Fibroblast of mammary gland (primary cell): ENCODE measurements at regions not wholly inside any gene's neighbourhood (a gene's known extent, or its start where the extent isn't known, plus 50 kb on each side); places are given as distances from the start of the nearest gene placed in this dataset.

Experiments
- DNase-seq: peaks from one replicate; pipeline ENCODE4 v3.0.0-alpha.2; 2010; ENCODE audit warnings: low read depth
- H3K4me3 ChIP-seq: 2 replicates; pipeline ENCODE4 v1.5.1; 2011; ENCODE audit warnings: low read depth, mild to moderate bottlenecking, low read length, moderate library complexity; ENCODE audit not compliant: control insufficient read depth
- TF ChIP-seq, protein P1 (sequence below): conservative IDR thresholded peaks from 2 replicates; pipeline ENCODE4 v1.5.1; 2011; ENCODE audit warnings: low read depth, low read length, inconsistent platforms; ENCODE audit not compliant: control insufficient read depth, insufficient read depth

DNA sequence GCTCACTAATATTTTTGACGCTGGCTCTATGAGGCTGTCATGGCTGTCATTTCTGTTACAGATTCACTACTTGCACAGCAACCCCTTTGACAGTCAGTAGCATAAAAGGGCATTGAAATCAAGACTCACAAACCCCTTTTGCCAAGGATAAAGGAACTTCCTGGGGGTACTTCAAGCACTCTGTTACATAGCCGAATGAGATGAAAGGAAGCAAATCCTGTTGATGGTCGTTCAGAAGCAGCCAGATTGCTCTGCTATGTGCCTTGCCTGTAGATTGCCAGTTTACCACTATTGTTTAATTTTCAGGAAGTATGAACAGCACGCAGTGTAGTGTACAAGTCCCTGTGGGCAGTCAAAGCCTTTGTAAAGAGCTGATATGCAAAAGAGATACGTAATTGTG, 296.2 kb downstream of the LRRIQ3 start:
- no peak for DNase-seq
- TF ChIP-seq, protein P1, sequence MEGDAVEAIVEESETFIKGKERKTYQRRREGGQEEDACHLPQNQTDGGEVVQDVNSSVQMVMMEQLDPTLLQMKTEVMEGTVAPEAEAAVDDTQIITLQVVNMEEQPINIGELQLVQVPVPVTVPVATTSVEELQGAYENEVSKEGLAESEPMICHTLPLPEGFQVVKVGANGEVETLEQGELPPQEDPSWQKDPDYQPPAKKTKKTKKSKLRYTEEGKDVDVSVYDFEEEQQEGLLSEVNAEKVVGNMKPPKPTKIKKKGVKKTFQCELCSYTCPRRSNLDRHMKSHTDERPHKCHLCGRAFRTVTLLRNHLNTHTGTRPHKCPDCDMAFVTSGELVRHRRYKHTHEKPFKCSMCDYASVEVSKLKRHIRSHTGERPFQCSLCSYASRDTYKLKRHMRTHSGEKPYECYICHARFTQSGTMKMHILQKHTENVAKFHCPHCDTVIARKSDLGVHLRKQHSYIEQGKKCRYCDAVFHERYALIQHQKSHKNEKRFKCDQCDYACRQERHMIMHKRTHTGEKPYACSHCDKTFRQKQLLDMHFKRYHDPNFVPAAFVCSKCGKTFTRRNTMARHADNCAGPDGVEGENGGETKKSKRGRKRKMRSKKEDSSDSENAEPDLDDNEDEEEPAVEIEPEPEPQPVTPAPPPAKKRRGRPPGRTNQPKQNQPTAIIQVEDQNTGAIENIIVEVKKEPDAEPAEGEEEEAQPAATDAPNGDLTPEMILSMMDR = no peak
- H3K4me3 ChIP-seq = no peak overlapping the region

DNA sequence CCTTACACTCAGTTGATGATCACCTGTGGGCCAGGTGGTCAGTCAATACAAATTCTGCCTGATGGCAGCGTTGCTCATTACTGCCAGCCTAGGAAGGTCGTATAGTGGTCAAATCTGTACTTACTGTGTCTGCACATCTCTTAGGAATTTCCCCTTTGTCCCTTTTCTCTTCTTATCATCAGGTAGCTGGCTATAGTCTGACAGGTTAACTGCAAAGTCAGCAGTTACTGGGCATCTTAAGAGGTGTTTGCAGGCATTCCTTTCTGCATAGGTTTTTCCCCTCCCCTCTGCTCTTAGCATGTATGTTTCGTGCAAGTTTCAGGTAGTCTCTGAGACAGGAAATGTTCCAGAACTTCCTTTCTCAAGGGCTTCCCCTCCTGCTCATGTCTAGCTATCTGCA, 298.7 kb downstream of the LRRIQ3 start:
- DNase-seq = no peak
- H3K4me3 ChIP-seq = no peak overlapping the region
- TF ChIP-seq, protein P1 = no peak

DNA sequence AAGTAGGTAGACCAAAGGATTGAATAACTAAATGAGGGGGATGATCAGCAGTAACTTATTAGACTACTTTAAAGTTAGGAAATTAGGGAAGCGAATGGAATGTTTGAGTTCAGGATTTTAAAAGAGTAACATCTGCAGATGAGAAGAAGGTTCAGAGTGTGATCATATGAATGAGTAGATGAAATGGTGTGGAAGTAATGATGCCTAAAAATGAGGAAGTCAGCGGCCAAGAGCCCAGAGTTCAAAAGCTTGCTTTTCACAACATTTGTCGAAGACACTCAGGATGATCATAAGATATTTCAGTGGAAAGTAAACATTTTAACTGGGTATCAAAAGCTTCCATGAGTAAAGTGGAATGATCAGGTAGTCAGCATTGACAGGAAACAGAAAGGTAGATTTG, 299.4 kb downstream of the LRRIQ3 start:
- no peak overlapping the region for H3K4me3 ChIP-seq
- TF ChIP-seq, protein P1 = no peak
- no peak for DNase-seq

DNA sequence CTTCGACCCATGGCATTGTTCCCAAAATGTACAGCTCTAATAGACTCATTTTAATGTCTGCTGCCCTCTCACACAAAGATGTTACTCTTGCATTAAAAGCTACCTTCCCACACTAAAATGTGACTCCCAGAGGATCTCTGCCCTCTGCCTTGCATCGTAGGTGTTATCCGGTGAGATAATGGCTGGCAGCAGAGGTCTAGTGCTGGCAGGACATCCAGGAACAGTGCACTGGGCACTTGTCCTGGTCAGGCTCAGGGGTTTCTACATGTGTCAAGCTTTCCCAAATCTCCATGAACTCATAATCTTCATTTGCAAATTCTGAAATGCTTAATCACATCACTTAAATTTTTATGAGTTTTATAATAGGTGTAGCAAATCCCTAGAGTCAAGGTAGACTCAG, 310.6 kb downstream of the LRRIQ3 start:
- H3K4me3 ChIP-seq = no peak overlapping the region
- TF ChIP-seq, protein P1 = no peak
- DNase-seq = no peak

DNA sequence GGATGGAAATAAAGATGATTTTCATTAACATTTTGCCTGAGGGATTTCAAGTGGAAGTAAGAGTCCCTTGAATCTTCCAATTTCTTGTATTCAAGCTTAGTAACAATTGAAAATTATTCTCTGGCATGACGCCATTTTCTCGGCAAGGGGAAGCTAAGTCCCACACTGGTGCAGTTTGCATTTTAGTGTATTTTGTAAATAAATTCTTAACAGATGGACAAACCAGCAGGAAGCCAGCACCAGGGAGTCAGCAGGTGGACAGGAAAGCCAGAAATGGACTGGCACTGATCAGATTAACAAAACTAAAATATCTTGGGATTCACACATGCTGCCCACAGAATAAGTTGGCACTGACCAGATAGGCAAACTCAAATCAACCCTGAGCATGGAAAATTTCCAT, 311.3 kb downstream of the LRRIQ3 start:
- no peak overlapping the region for H3K4me3 ChIP-seq
- TF ChIP-seq, protein P1 = no peak
- no peak for DNase-seq

DNA sequence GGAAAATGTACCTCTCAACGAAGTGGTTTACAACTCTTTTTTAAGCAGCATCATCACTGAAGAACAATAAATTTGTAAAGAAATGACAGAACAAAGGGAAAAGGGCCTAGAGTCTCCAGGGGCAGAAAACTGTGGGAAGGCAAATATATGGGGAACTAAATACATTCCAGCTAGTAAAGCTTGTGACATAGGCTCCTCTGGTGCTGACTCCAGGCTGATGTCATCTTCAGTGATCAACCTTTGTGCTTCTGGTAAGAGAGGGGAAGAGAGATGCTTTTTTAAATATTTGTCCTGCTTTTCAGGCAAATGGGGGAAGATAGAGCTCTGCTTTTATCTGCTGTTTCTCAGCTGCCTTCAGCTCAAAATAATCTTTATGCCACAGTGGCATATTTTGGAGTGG, 323.2 kb downstream of the LRRIQ3 start:
- DNase-seq = no peak
- H3K4me3 ChIP-seq = no peak overlapping the region
- TF ChIP-seq, protein P1 = no peak

DNA sequence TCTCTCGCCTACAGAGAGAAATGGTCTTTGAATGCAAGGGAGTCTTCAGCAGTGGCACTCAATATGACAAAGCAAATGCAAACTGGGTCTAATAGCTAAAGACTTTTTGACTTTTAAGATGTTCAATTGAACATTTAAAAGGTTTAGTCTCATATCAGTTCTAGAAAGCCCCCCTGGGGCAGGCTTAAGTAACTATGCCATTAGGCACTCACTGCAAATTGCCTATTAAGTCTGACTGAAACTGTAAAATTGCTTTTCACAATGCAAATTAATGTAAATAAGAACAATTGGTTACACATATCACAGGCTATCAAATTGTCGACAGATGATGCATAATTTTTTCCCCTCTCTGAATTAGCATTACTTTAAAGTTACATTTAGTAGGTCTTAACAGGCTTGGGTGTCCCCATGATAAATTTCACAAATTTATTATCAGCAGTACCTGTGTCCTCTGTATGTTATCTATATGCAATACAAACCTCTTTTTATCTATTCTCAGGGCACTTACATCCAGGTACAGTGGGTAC, 329.1 kb downstream of the LRRIQ3 start:
- no peak for DNase-seq
- H3K4me3 ChIP-seq = no peak overlapping the region
- TF ChIP-seq, protein P1 = no peak
